NB4 (cell line): ENCODE measurements at regions not wholly inside any gene's neighbourhood (a gene's known extent, or its start where the extent isn't known, plus 50 kb on each side); places are given as distances from the start of the nearest gene placed in this dataset.
"Not testable (repeated sequence)": the region's sequence is repeated elsewhere in the genome, so short reads cannot be mapped to it uniquely, and the experiment has no call there.

Source experiments
- DNase-seq: peaks from one replicate; pipeline ENCODE4 v3.0.0; 2010; ENCODE audit warnings: low read depth
- H3K4me3 ChIP-seq: one replicate; pipeline ENCODE4 v1.5.1; 2011; ENCODE audit warnings: mild to moderate bottlenecking, low read depth, low read length, moderate library complexity
- MYC ChIP-seq: IDR thresholded peaks from 2 replicates; pipeline ENCODE4 v1.6.1; 2011; ENCODE audit warnings: low read depth, low read length
- POLR2A ChIP-seq: IDR thresholded peaks from 2 replicates; pipeline ENCODE4 v1.6.1; 2011; ENCODE audit warnings: mild to moderate bottlenecking; ENCODE audit not compliant: insufficient read length; ENCODE audit errors: extremely low read depth
- TF ChIP-seq, protein P1 (sequence below): IDR thresholded peaks from 2 replicates; pipeline ENCODE4 v1.6.1; 2011; ENCODE audit warnings: low read depth, low read length
- TF ChIP-seq, protein P2 (sequence below): IDR thresholded peaks from one replicate; pipeline ENCODE4 v1.5.1; 2012; ENCODE audit warnings: low read depth, low read length

DNA sequence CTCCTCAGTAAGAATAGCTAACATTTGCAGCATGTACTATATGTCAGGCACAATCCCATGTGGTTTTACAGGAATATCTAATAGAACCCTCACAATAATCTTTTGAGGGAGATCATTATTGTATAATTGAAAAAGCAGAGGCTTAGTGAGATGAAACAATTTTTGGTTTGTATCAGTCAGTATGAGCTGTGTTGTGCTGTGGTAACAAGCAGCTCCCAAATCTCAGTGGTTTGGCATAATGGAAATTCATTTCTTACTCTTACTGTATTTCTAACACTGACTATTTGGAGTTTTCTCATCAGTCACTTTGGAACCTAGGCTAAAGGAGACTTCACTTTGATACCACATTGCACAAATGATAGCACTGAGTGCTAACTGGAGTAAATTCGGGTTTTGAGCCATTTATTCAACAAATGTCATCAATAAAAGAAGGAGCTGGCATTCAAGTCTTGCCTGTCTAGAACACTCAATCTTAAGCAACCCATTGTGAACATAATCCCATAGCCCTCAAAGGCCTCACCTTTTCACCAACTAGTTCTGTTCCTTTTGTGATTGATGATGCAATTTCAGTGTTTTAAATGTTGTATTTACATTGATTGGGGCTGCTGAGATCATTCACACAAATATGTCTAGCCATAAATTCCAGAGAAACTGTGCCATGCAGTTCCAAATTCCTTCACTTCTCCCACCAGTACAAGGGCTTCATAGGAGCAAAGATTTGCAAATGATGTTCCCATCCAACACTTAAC is 441.0 kb downstream of the XYLT1 start:
- no peak for DNase-seq
- TF ChIP-seq MYC = no peak
- H3K4me3 ChIP-seq = no peak overlapping the region

- H3K4me3 ChIP-seq = no peak overlapping the region
- TF ChIP-seq, protein P1, sequence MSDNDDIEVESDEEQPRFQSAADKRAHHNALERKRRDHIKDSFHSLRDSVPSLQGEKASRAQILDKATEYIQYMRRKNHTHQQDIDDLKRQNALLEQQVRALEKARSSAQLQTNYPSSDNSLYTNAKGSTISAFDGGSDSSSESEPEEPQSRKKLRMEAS = no peak
- TF ChIP-seq, protein P2, sequence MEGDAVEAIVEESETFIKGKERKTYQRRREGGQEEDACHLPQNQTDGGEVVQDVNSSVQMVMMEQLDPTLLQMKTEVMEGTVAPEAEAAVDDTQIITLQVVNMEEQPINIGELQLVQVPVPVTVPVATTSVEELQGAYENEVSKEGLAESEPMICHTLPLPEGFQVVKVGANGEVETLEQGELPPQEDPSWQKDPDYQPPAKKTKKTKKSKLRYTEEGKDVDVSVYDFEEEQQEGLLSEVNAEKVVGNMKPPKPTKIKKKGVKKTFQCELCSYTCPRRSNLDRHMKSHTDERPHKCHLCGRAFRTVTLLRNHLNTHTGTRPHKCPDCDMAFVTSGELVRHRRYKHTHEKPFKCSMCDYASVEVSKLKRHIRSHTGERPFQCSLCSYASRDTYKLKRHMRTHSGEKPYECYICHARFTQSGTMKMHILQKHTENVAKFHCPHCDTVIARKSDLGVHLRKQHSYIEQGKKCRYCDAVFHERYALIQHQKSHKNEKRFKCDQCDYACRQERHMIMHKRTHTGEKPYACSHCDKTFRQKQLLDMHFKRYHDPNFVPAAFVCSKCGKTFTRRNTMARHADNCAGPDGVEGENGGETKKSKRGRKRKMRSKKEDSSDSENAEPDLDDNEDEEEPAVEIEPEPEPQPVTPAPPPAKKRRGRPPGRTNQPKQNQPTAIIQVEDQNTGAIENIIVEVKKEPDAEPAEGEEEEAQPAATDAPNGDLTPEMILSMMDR = no peak
- no peak for DNase-seq
These were observed 439.1 kb downstream of the XYLT1 start for GRCh38 chr16:17031484-17032268.

DNA sequence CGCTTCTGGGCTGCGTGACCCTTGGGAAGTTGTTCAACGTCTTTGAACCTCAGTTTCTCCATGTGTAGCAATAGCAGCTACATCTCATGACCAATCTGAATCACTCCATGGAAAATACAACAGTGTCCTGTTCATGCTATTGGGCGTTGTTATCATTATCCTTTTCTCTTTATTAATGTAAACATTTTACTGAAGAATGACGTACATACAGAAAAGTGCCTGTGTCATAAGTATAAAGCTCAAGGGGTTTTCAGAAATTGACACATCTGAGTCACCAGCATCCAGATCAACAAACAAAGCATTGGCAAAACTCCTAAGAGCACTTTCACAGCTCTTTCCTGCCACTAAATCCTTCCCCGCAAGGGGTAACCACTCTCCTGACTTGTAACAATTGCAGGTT is 438.4 kb downstream of the XYLT1 start:
- TF ChIP-seq, protein P2 = no peak
- TF ChIP-seq POLR2A (no peak), MYC (no peak)
- TF ChIP-seq, protein P1 = no peak
- no peak for DNase-seq

GRCh38 chr16:17034477-17035252 is 436.1 kb downstream of the XYLT1 start:
- no peak overlapping the region for H3K4me3 ChIP-seq
- no peak for DNase-seq
- TF ChIP-seq POLR2A = no peak
- TF ChIP-seq, protein P2 = no peak
- no peak for TF ChIP-seq MYC
- TF ChIP-seq, protein P1 = no peak

More for the DNA sequence above, 438.4 kb downstream of the XYLT1 start:
- H3K4me3 ChIP-seq = no peak overlapping the region

- DNase-seq = no peak
- TF ChIP-seq POLR2A (no peak), MYC (no peak)
- TF ChIP-seq, protein P2 = no peak
- TF ChIP-seq, protein P1 = no peak
- no peak overlapping the region for H3K4me3 ChIP-seq
These were observed 433.3 kb downstream of the XYLT1 start for GRCh38 chr16:17037499-17037898.

DNA sequence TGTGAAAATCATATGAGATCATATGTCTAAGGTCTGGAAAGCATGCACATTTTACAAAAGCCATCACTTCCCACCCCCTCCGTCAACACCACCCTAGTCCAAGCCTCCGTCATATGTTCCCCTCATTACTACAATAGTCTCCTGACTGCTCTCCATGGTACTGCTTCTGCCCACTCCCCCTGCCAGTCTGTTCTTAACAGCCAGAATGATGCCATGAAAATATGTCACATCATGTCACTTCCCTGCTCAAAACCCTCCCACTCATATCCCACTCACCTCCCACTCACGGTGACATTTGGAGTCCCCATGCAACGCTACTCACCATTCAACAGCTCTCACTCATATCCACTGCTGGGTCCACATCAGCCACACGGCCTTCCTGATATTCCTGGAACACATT is 432.3 kb downstream of the XYLT1 start:
- no peak for DNase-seq
- H3K4me3 ChIP-seq = no peak overlapping the region
- TF ChIP-seq POLR2A (no peak), MYC (no peak)
- TF ChIP-seq, protein P1 = no peak
- TF ChIP-seq, protein P2 = no peak

- not testable (repeated sequence) for H3K4me3 ChIP-seq, DNase-seq
These were observed 421.7 kb downstream of the XYLT1 start for GRCh38 chr16:17049109-17049508.
